ENCODE measurements at regions not wholly inside any gene's neighbourhood (a gene's known extent, or its start where the extent isn't known, plus 50 kb on each side); places are given as distances from the start of the nearest gene placed in this dataset.

- DNase-seq (ENCODE audit: extremely low read depth, low read depth) = no peak
- no peak for TF ChIP-seq CTCF (IDR thresholded peaks at IDR 0.05; ENCODE audit: low read depth, low read length)
These were observed 213.6 kb upstream of the ADARB2 start for GRCh38 chr10:1950803-1951495.

GRCh38 chr10:1947464-1948003 lies 210.2 kb upstream of the ADARB2 start:
- TF ChIP-seq CTCF (IDR thresholded peaks at IDR 0.05; ENCODE audit: low read depth, low read length) = no peak
- no peak for DNase-seq (ENCODE audit: extremely low read depth, low read depth)

- no peak for DNase-seq (ENCODE audit: extremely low read depth, low read depth)
- no peak for TF ChIP-seq CTCF (IDR thresholded peaks at IDR 0.05; ENCODE audit: low read depth, low read length)
These were observed 207.2 kb upstream of the ADARB2 start for GRCh38 chr10:1944487-1944886.

- no peak for DNase-seq (ENCODE audit: extremely low read depth, low read depth)
- TF ChIP-seq CTCF (IDR thresholded peaks at IDR 0.05; ENCODE audit: low read depth, low read length) = no peak
These were observed 205.2 kb upstream of the ADARB2 start for GRCh38 chr10:1942478-1942877.

- no peak for DNase-seq (ENCODE audit: extremely low read depth, low read depth)
- no peak for TF ChIP-seq CTCF (IDR thresholded peaks at IDR 0.05; ENCODE audit: low read depth, low read length)
These were observed 201.7 kb upstream of the ADARB2 start for GRCh38 chr10:1939016-1939415.

GRCh38 chr10:1938317-1938716 lies 201.0 kb upstream of the ADARB2 start:
- DNase-seq (ENCODE audit: extremely low read depth, low read depth) = no peak
- no peak for TF ChIP-seq CTCF (IDR thresholded peaks at IDR 0.05; ENCODE audit: low read depth, low read length)

GRCh38 chr10:1935912-1936311 lies 198.6 kb upstream of the ADARB2 start:
- no peak for DNase-seq (ENCODE audit: extremely low read depth, low read depth)
- TF ChIP-seq CTCF (IDR thresholded peaks at IDR 0.05; ENCODE audit: low read depth, low read length) = no peak
